ENCODE measurements at regions not wholly inside any gene's neighbourhood (a gene's known extent, or its start where the extent isn't known, plus 50 kb on each side); places are given as distances from the start of the nearest gene placed in this dataset.
A peak's percentile ranks its signal among the peaks of the same experiment; 100 is the strongest.
"Not testable (repeated sequence)": the region's sequence is repeated elsewhere in the genome, so short reads cannot be mapped to it uniquely, and the experiment has no call there.

GRCh38 chr6:61622601-61623000 is 663.4 kb downstream of the KHDRBS2 start:
- no peaks in the 10 kb centered on the region for H3K4me1 ChIP-seq (ENCODE audit: control insufficient read depth, insufficient read depth, low read length)
- DNase-seq (ENCODE audit: low read depth, low spot score), result no peak
- WGBS (ENCODE audit: insufficient coverage, insufficient read length), result no CpG with 5 or more reads among the region's 4 CpGs
- no peaks in the 10 kb centered on the region for H3K27me3 ChIP-seq (ENCODE audit: control insufficient read depth, insufficient read depth, low read length)
- H3K4me3 ChIP-seq (ENCODE audit: low read length), result no peak overlapping the region
- H3K27ac ChIP-seq (ENCODE audit: low read length), result no peak overlapping the region
- no peaks in the 10 kb centered on the region for H3K36me3 ChIP-seq (ENCODE audit: control insufficient read depth, insufficient read depth, low read length)
- H3K9me3 ChIP-seq (ENCODE audit: control insufficient read depth, insufficient read depth, low read length), result no peaks in the 10 kb centered on the region

- DNase-seq (ENCODE audit: low read depth, low spot score), result no peak
- no peaks in the 10 kb centered on the region for H3K27me3 ChIP-seq (ENCODE audit: control insufficient read depth, insufficient read depth, low read length)
- H3K36me3 ChIP-seq (ENCODE audit: control insufficient read depth, insufficient read depth, low read length), result no peaks in the 10 kb centered on the region
- no peaks in the 10 kb centered on the region for H3K9me3 ChIP-seq (ENCODE audit: control insufficient read depth, insufficient read depth, low read length)
- H3K4me3 ChIP-seq (ENCODE audit: low read length), result no peak overlapping the region
- H3K27ac ChIP-seq (ENCODE audit: low read length), result no peak overlapping the region
- H3K4me1 ChIP-seq (ENCODE audit: control insufficient read depth, insufficient read depth, low read length), result no peaks in the 10 kb centered on the region
These were observed 671.9 kb downstream of the KHDRBS2 start for GRCh38 chr6:61614119-61614518.

- no peaks in the 10 kb centered on the region for H3K27me3 ChIP-seq (ENCODE audit: control insufficient read depth, insufficient read depth, low read length)
- H3K4me1 ChIP-seq (ENCODE audit: control insufficient read depth, insufficient read depth, low read length), result no peaks in the 10 kb centered on the region
- no peaks in the 10 kb centered on the region for H3K9me3 ChIP-seq (ENCODE audit: control insufficient read depth, insufficient read depth, low read length)
- no CpG with 5 or more reads among the region's 2 CpGs for WGBS (ENCODE audit: insufficient coverage, insufficient read length)
- H3K36me3 ChIP-seq (ENCODE audit: control insufficient read depth, insufficient read depth, low read length), result no peaks in the 10 kb centered on the region
- H3K4me3 ChIP-seq (ENCODE audit: low read length), result no peak overlapping the region
- peak; percentile 48 for DNase-seq (ENCODE audit: low read depth, low spot score)
- no peak overlapping the region for H3K27ac ChIP-seq (ENCODE audit: low read length)
These were observed 679.5 kb downstream of the KHDRBS2 start for GRCh38 chr6:61606500-61606899.

GRCh38 chr6:61605851-61606250 is 680.2 kb downstream of the KHDRBS2 start:
- H3K9me3 ChIP-seq (ENCODE audit: control insufficient read depth, insufficient read depth, low read length); H3K27ac ChIP-seq (ENCODE audit: low read length); H3K36me3 ChIP-seq (ENCODE audit: control insufficient read depth, insufficient read depth, low read length); DNase-seq (ENCODE audit: low read depth, low spot score); H3K4me3 ChIP-seq (ENCODE audit: low read length); H3K4me1 ChIP-seq (ENCODE audit: control insufficient read depth, insufficient read depth, low read length); H3K27me3 ChIP-seq (ENCODE audit: control insufficient read depth, insufficient read depth, low read length): not testable (repeated sequence)
- WGBS (ENCODE audit: insufficient coverage, insufficient read length), result no CpG with 5 or more reads among the region's 4 CpGs

DNA sequence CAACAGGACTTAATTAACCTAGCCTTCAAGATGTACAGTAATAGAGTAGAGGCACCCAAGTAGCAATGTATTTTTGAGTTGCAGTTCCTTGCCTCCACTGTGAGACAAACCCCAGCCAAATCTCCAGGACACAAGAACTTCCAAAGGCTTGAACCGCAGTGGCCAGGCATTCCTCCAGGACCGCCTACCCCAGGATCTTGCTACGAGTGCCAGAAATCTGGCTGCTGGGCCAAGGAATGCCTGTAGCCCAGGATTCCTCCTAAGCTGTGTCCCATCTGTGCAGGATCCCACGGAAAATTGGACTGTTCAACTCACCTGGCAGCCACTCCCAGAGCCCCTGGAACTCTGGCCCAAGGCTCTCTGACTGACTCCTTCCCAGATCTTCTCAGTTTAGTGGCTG is 683.9 kb downstream of the KHDRBS2 start:
- not testable (repeated sequence) for DNase-seq (ENCODE audit: low read depth, low spot score); H3K36me3 ChIP-seq (ENCODE audit: control insufficient read depth, insufficient read depth, low read length); H3K27me3 ChIP-seq (ENCODE audit: control insufficient read depth, insufficient read depth, low read length); H3K4me1 ChIP-seq (ENCODE audit: control insufficient read depth, insufficient read depth, low read length); H3K4me3 ChIP-seq (ENCODE audit: low read length); H3K27ac ChIP-seq (ENCODE audit: low read length); H3K9me3 ChIP-seq (ENCODE audit: control insufficient read depth, insufficient read depth, low read length)
- whole genome bisulfite sequencing (ENCODE audit: insufficient coverage, insufficient read length), result no CpG with 5 or more reads among the region's 4 CpGs

DNA sequence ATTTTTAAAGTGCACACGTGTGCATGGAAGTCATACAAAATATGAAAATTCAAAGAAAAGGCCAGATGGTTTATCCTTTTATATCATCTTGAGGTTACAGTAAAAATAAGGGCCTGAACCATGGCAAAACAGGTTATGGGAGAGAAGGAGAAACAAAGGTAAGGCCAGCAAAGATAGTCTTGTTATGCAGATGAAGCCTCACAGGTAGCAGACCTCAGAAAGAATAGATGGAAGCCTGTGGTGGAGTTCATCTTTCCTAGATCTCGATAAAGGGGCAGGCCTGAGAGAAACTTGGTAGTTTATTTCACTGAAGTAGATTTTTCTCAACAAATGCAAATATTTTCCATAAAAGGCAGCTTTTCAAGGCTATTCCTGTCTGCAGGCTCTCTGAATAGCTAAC is 693.8 kb downstream of the KHDRBS2 start:
- no CpG with 5 or more reads among the region's 2 CpGs for WGBS (ENCODE audit: insufficient coverage, insufficient read length)
- Histone ChIP-seq H3K36me3 (ENCODE audit: control insufficient read depth, insufficient read depth, low read length) (no peaks in the 10 kb centered on the region), H3K4me1 (ENCODE audit: control insufficient read depth, insufficient read depth, low read length) (no peaks in the 10 kb centered on the region), H3K27me3 (ENCODE audit: control insufficient read depth, insufficient read depth, low read length) (no peaks in the 10 kb centered on the region), H3K9me3 (ENCODE audit: control insufficient read depth, insufficient read depth, low read length) (no peaks in the 10 kb centered on the region), H3K4me3 (ENCODE audit: low read length) (no peak overlapping the region), H3K27ac (ENCODE audit: low read length) (no peak overlapping the region)
- no peak for DNase-seq (ENCODE audit: low read depth, low spot score)

GRCh38 chr6:61586934-61587537 is 699.0 kb downstream of the KHDRBS2 start:
- WGBS (ENCODE audit: insufficient coverage, insufficient read length), result no CpG with 5 or more reads among the region's 3 CpGs
- no peak for DNase-seq (ENCODE audit: low read depth, low spot score)

DNA sequence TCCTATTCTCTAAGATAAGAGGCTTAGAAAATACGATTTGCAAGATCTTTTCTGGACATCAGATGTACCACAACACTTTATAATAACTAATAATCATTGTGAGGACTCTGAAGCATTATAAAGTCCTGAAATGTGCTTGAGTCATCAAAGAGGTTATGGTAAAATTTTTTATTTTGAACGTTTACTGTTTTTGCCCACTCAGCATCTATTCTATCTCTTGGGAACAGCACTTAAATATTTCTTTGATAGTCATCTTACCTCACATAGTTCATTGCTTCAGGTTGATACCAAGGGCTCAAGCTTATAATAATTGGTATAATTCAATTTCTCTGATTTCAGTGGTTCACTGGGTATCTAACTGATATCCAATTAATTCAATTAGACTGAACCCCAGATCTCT is 700.5 kb downstream of the KHDRBS2 start:
- no peak for DNase-seq (ENCODE audit: low read depth, low spot score)
- Histone ChIP-seq H3K4me1 (ENCODE audit: control insufficient read depth, insufficient read depth, low read length) (no peaks in the 10 kb centered on the region), H3K36me3 (ENCODE audit: control insufficient read depth, insufficient read depth, low read length) (no peaks in the 10 kb centered on the region)

More at GRCh38 chr6:61586934-61587537, 699.0 kb downstream of the KHDRBS2 start:
- Histone ChIP-seq H3K4me3 (ENCODE audit: low read length) (no peak overlapping the region), H3K27ac (ENCODE audit: low read length) (no peak overlapping the region), H3K27me3 (ENCODE audit: control insufficient read depth, insufficient read depth, low read length) (no peaks in the 10 kb centered on the region), H3K9me3 (ENCODE audit: control insufficient read depth, insufficient read depth, low read length) (no peaks in the 10 kb centered on the region), H3K4me1 (ENCODE audit: control insufficient read depth, insufficient read depth, low read length) (no peaks in the 10 kb centered on the region), H3K36me3 (ENCODE audit: control insufficient read depth, insufficient read depth, low read length) (no peaks in the 10 kb centered on the region)

DNA sequence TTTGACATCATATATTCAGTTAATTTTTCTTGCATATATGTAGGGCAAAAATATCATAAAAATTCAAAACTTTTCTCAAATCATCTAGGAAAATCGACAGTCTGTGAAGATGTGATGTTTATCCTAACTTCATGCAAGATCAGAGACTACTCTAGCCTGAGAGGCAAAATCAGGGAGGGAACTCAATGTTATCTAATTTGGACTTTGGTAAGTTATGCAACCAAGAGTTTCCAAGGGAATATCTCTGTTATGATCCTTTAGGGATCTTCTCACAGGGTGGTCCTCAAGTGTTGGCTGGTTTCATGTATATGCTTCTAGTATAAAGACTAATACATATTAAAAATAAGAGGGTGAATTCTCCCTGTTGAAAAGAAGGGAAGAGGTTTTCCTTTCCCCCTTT is 723.9 kb downstream of the KHDRBS2 start:
- DNase-seq (ENCODE audit: low read depth, low spot score), result no peak
- Histone ChIP-seq H3K4me1 (ENCODE audit: control insufficient read depth, insufficient read depth, low read length) (no peaks in the 10 kb centered on the region), H3K27ac (ENCODE audit: low read length) (no peak overlapping the region), H3K27me3 (ENCODE audit: control insufficient read depth, insufficient read depth, low read length) (no peaks in the 10 kb centered on the region; the same call in 1 of the 2 replicates), H3K9me3 (ENCODE audit: control insufficient read depth, insufficient read depth, low read length) (no peaks in the 10 kb centered on the region), H3K4me3 (ENCODE audit: low read length) (no peak overlapping the region), H3K36me3 (ENCODE audit: control insufficient read depth, insufficient read depth, low read length) (no peaks in the 10 kb centered on the region)
- no CpG with 5 or more reads among the region's 1 CpG for WGBS (ENCODE audit: insufficient coverage, insufficient read length)

More for the DNA sequence above, 700.5 kb downstream of the KHDRBS2 start:
- no peaks in the 10 kb centered on the region for H3K9me3 ChIP-seq (ENCODE audit: control insufficient read depth, insufficient read depth, low read length)
- H3K4me3 ChIP-seq (ENCODE audit: low read length), result no peak overlapping the region
- no peaks in the 10 kb centered on the region for H3K27me3 ChIP-seq (ENCODE audit: control insufficient read depth, insufficient read depth, low read length)
- WGBS (ENCODE audit: insufficient coverage, insufficient read length), result no CpG with 5 or more reads among the region's 2 CpGs
- H3K27ac ChIP-seq (ENCODE audit: low read length), result no peak overlapping the region

DNA sequence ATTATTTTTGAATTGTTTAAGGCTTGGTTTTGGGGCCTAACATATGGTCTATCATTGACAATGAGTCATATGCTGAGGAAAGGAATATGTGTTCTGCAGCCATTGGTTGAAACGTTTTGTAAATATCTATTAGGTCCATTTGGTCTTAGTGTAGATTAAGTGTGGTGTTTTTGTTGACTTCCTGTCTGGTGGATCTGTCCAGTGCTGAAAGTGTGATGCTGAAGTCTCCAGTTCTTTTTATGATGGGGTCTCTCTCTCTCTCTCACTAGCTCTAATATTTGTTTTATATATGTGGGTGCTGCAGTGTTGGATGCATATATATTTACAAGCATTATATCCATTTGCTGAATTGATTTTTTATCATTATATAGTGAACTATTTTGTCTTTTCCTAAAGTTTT is 727.2 kb downstream of the KHDRBS2 start:
- Histone ChIP-seq H3K27me3 (ENCODE audit: control insufficient read depth, insufficient read depth, low read length) (no peaks in the 10 kb centered on the region; the same call in 1 of the 2 replicates), H3K9me3 (ENCODE audit: control insufficient read depth, insufficient read depth, low read length) (no peaks in the 10 kb centered on the region), H3K36me3 (ENCODE audit: control insufficient read depth, insufficient read depth, low read length) (no peaks in the 10 kb centered on the region), H3K27ac (ENCODE audit: low read length) (no peak overlapping the region), H3K4me1 (ENCODE audit: control insufficient read depth, insufficient read depth, low read length) (no peaks in the 10 kb centered on the region), H3K4me3 (ENCODE audit: low read length) (no peak overlapping the region)
- no peak for DNase-seq (ENCODE audit: low read depth, low spot score)
- WGBS (ENCODE audit: insufficient coverage, insufficient read length), result no CpG with 5 or more reads among the region's 1 CpG

DNA sequence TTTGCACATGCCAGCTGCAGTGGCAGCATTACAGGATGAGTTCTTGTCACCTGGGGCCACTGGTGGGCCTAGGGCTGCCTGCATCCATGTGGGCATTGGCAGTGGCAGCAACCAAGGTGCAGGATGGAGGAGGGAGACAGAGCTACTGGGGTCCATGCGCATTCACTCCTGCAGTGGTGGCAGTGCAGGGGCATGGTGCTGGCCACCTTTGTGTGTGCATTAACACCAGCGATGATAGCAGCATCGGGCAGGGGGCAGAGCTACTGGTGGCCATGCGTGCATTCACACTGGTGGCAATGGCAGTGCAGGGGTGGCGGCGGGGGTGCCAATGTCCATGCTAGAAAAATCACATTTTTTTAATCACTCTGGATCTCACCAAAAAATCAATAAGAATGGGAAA is 730.0 kb downstream of the KHDRBS2 start:
- no peak overlapping the region for H3K27ac ChIP-seq (ENCODE audit: low read length)
- H3K9me3 ChIP-seq (ENCODE audit: control insufficient read depth, insufficient read depth, low read length), result no peaks in the 10 kb centered on the region
- H3K27me3 ChIP-seq (ENCODE audit: control insufficient read depth, insufficient read depth, low read length), result no peaks in the 10 kb centered on the region
- H3K36me3 ChIP-seq (ENCODE audit: control insufficient read depth, insufficient read depth, low read length), result no peaks in the 10 kb centered on the region
- no peak overlapping the region for H3K4me3 ChIP-seq (ENCODE audit: low read length)
- WGBS (ENCODE audit: insufficient coverage, insufficient read length), result no CpG with 5 or more reads among the region's 6 CpGs
- no peaks in the 10 kb centered on the region for H3K4me1 ChIP-seq (ENCODE audit: control insufficient read depth, insufficient read depth, low read length)
- DNase-seq (ENCODE audit: low read depth, low spot score), result no peak

Data from iPS DF 6.9 (cell line).